Peyer's patch (tissue), 4 donors: ENCODE measurements at regions not wholly inside any gene's neighbourhood (a gene's known extent, or its start where the extent isn't known, plus 50 kb on each side); places are given as distances from the start of the nearest gene placed in this dataset.
A peak's percentile ranks its signal among the peaks of the same experiment; 100 is the strongest.

Experiments
- CTCF ChIP-seq, 6 experiments: fragments of 450-650 bp in 4 of 6; fragments of 200-600 bp in 2 of 6; sonication (generic) in 1 of 6; IDR thresholded peaks; one replicate each; pipeline ENCODE4 v1.5.1; 2017 to 2019; ENCODE audit warnings: antibody characterized with exemption in 6 of 6, mild to moderate bottlenecking in 3 of 6, moderate library complexity in 1 of 6
- POLR2A ChIP-seq, 2 donors: fragments of 450-650 bp; IDR thresholded peaks; one replicate each; pipeline ENCODE4 v1.5.1; 2017; ENCODE audit warnings: antibody characterized with exemption in 2 of 2, mild to moderate bottlenecking in 2 of 2, moderate library complexity in 2 of 2

DNA sequence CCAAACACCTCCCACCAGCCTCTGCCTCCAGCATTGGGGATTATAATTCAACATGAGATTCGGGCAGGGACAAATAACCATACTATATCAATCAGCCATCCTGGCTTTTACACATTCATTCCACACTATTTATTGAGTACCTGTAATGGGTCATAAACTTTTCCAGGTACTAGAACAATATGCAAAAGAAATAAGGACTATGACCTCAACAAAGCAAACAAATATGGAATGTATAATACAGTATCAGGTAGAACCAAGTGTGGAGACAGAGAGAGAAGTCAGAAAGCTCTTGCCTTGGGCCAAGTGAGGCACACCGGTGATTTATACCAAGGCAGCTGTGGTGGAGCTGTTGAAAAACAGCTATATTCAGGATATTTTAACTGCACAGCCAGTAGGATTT is 116.3 kb downstream of the TSPAN8 start:
- TF ChIP-seq CTCF (IDR thresholded peaks at IDR 0.05) (peak in 1 of 6 experiments; percentile 6), POLR2A (IDR thresholded peaks at IDR 0.05) (no peak)
